Neuronal stem cell (in vitro differentiated cells): ENCODE measurements at regions not wholly inside any gene's neighbourhood (a gene's known extent, or its start where the extent isn't known, plus 50 kb on each side); places are given as distances from the start of the nearest gene placed in this dataset.

ENCODE experiments used
- DNase-seq: peaks from one replicate; pipeline ENCODE4 v3.0.0-alpha.2; 2013; ENCODE audit warnings: low spot score
- H2AFZ ChIP-seq: one replicate; pipeline ENCODE4 v1.6.1; 2013; ENCODE audit warnings: mild to moderate bottlenecking, low read length, inconsistent platforms
- H2AK5ac ChIP-seq: 2 replicates; pipeline ENCODE4 v1.6.1; 2013; ENCODE audit warnings: low read depth, mild to moderate bottlenecking, inconsistent platforms, low read length, moderate library complexity, mixed read lengths
- H2BK120ac ChIP-seq: 2 replicates; pipeline ENCODE4 v1.6.1; 2013; ENCODE audit warnings: low read depth, mild to moderate bottlenecking, inconsistent platforms, low read length, moderate library complexity, mixed read lengths
- H2BK12ac ChIP-seq: one replicate; pipeline ENCODE4 v1.6.1; 2013; ENCODE audit warnings: low read length, inconsistent platforms
- H2BK15ac ChIP-seq: 2 replicates; pipeline ENCODE4 v1.6.1; 2013; ENCODE audit warnings: mild to moderate bottlenecking, low read length, inconsistent platforms, mixed read lengths
- H2BK5ac ChIP-seq: one replicate; pipeline ENCODE4 v1.6.1; 2013; ENCODE audit warnings: inconsistent platforms, mild to moderate bottlenecking, low read length, moderate library complexity
- H3K14ac ChIP-seq: one replicate; pipeline ENCODE4 v1.6.1; 2013; ENCODE audit warnings: low read length, inconsistent platforms
- H3K18ac ChIP-seq: 2 replicates; pipeline ENCODE4 v1.6.1; 2013; ENCODE audit warnings: low read length, inconsistent platforms
- H3K23ac ChIP-seq: 2 replicates; pipeline ENCODE4 v1.6.1; 2013; ENCODE audit warnings: low read depth, mild to moderate bottlenecking, mixed read lengths, low read length, inconsistent platforms; ENCODE audit not compliant: poor library complexity
- H3K27ac ChIP-seq: replicated peaks from 3 replicates; pipeline ENCODE4 v1.5.1; 2013; ENCODE audit warnings: low read length, inconsistent platforms
- H3K27me3 ChIP-seq, 3 experiments: 2 replicates each; pipeline ENCODE4 v1.6.1; 2013; ENCODE audit warnings: low read length in 3 of 3, mild to moderate bottlenecking in 2 of 3, inconsistent platforms in 1 of 3, low read depth in 1 of 3, mixed read lengths in 1 of 3, moderate library complexity in 1 of 3; ENCODE audit not compliant: control insufficient read depth in 3 of 3, insufficient read depth in 3 of 3
- H3K36me3 ChIP-seq, 2 donors: replicated peaks in 1 of 2; 2 replicates each; pipeline ENCODE4 v1.6.1; 2013; ENCODE audit warnings: low read length in 2 of 2; ENCODE audit not compliant: control insufficient read depth in 2 of 2, insufficient read depth in 2 of 2
- H3K4ac ChIP-seq: 2 replicates; pipeline ENCODE4 v1.6.1; 2013; ENCODE audit warnings: inconsistent platforms, mild to moderate bottlenecking, low read length, moderate library complexity
- H3K4me1 ChIP-seq, 2 donors: 1 replicate in 1 of 2; 2 replicates in 1 of 2; pipeline ENCODE4 v1.6.1; 2013; ENCODE audit warnings: low read length in 2 of 2, low read depth in 1 of 2; ENCODE audit not compliant: control insufficient read depth in 2 of 2, insufficient read depth in 1 of 2
- H3K4me2 ChIP-seq: one replicate; pipeline ENCODE4 v1.6.1; 2013; ENCODE audit warnings: mild to moderate bottlenecking, low read length, inconsistent platforms; ENCODE audit not compliant: insufficient read depth, poor library complexity, severe bottlenecking
- H3K4me3 ChIP-seq, 2 donors: 2 replicates each; pipeline ENCODE4 v1.5.1; 2013; ENCODE audit warnings: low read length in 2 of 2, mild to moderate bottlenecking in 2 of 2, inconsistent platforms in 1 of 2, moderate library complexity in 1 of 2
- H3K79me1 ChIP-seq: one replicate; pipeline ENCODE4 v1.6.1; 2013; ENCODE audit warnings: low read depth, mild to moderate bottlenecking, inconsistent platforms, low read length, moderate library complexity
- H3K9ac ChIP-seq: one replicate; pipeline ENCODE4 v1.6.1; 2013; ENCODE audit warnings: mild to moderate bottlenecking, low read depth, low read length, inconsistent platforms; ENCODE audit not compliant: poor library complexity
- H3K9me3 ChIP-seq, 2 donors: replicated peaks in 1 of 2; 2 replicates each; pipeline versions ENCODE3 to v1.6.1; 2013; ENCODE audit warnings: low read length in 2 of 2, mild to moderate bottlenecking in 2 of 2, inconsistent platforms in 1 of 2, low read depth in 1 of 2, mixed read lengths in 1 of 2, moderate library complexity in 1 of 2; ENCODE audit not compliant: control insufficient read depth in 2 of 2, insufficient read depth in 1 of 2
- H4K8ac ChIP-seq: one replicate; pipeline ENCODE4 v1.6.1; 2013; ENCODE audit warnings: low read depth, mild to moderate bottlenecking, inconsistent platforms, low read length, moderate library complexity
- H4K91ac ChIP-seq: one replicate; pipeline ENCODE4 v1.6.1; 2013; ENCODE audit warnings: low read length, low read depth, mild to moderate bottlenecking, inconsistent platforms; ENCODE audit not compliant: poor library complexity
- WGBS, 2 donors: extraction: QIAGEN DNeasy Blood & Tissue Kit; methylation state at CpG; one replicate each; pipeline ENCODE4 v1.1.7; 2013; ENCODE audit warnings: missing lambda C conversion rate in 2 of 2, mixed read lengths in 1 of 2; ENCODE audit not compliant: insufficient read length in 2 of 2, insufficient replicate concordance in 1 of 2; ENCODE audit errors: extremely low coverage in 2 of 2; 5-methylcytosine and 5-hydroxymethylcytosine counted together

DNA sequence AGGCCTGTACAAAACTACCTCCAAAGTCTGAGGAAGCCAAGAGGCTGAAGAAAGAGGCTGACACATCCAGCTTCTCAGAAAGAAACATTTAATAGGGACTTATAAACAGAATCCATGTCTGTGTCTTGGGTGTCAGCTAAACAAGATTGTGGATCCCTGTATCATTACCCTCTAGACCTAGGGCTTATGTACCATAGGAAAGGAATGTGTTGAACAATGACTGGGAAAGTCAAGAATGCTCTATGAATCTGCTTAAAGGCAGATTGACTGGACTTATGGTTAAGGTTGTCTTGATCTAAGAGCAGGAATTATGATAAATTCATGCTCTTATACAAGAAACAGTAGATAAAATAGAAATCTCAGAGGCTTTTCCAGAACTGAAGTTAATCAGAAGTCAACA, 335.7 kb upstream of the RPS23 start:
- Histone ChIP-seq H3K14ac (no peak overlapping the region), H3K27me3 (no peaks in the 10 kb centered on the region), H3K27ac (no peak overlapping the region), H2AK5ac (no peak overlapping the region), H3K79me1 (no peaks in the 10 kb centered on the region), H2AFZ (no peak overlapping the region), H2BK120ac (no peak overlapping the region), H3K23ac (no peak overlapping the region), H3K4me2 (no peak overlapping the region), H3K4ac (no peak overlapping the region), H2BK15ac (no peak overlapping the region), H3K4me1 (no peaks in the 10 kb centered on the region), H3K9ac (no peak overlapping the region), H2BK12ac (no peak overlapping the region), H4K8ac (no peak overlapping the region), H2BK5ac (no peak overlapping the region), H3K9me3 (no peaks in the 10 kb centered on the region), H3K36me3 (no peaks in the 10 kb centered on the region), H4K91ac (no peak overlapping the region), H3K18ac (no peak overlapping the region), H3K4me3 (no peak overlapping the region)
- no peak for DNase-seq

DNA sequence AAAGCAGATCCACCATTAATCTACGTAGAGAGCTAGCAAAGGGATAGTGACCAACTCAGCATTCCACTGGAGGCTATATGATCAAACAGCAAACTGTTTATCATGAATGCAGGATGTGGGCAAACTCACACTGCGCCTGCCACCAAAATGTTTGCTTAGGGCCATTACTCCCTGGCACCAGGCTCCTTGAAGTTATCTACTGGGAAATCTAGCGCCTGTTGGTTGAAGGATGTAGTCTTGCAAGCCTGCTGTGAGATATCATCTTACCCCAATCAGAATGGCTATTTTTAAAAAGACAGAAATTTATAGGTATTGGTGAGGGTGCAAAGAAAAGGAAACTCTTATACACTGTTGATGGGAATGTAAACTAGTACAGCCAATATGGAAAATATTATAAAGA, 332.5 kb upstream of the RPS23 start:
- no peak overlapping the region for H4K91ac ChIP-seq
- WGBS, 2 donors, result no CpG with 5 or more reads among the region's 3 CpGs

DNA sequence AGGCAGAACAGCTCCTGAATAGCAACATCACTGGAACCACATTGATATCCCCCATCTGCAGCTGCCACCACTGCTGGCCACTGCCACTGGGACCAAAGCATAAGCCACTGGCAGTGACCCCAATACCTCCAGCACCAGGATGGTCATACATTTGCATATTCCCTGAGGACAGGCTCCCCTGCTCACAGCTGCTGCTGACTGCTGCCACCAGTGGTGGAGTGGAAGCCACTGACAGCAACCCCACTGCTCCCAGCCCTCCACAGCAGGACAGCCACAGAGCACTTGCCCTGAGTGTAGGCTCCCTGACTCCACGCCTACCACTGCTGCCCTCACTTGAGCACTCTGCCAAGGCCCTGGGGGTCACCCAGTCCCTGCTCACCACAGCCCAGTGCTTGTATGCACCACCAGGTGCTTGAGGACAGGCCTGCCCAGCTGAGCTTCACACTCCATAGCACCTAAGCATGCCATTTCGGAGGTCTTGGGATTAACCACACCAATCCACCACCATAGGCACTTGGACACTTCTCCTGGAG, 327.4 kb upstream of the RPS23 start:
- no CpG with 5 or more reads among the region's 2 CpGs for WGBS, 2 donors

More for the DNA sequence above, 332.5 kb upstream of the RPS23 start:
- Histone ChIP-seq H3K4me2 (no peak overlapping the region), H3K23ac (no peak overlapping the region), H2AK5ac (no peak overlapping the region), H3K14ac (no peak overlapping the region), H3K4me1 (no peaks in the 10 kb centered on the region), H3K4ac (no peak overlapping the region), H4K8ac (no peak overlapping the region), H3K27me3 (no peaks in the 10 kb centered on the region), H2BK12ac (no peak overlapping the region), H2BK120ac (no peak overlapping the region), H2AFZ (no peak overlapping the region), H3K18ac (no peak overlapping the region), H2BK5ac (no peak overlapping the region), H3K79me1 (no peaks in the 10 kb centered on the region), H2BK15ac (no peak overlapping the region), H3K36me3 (no peaks in the 10 kb centered on the region), H3K4me3 (no peak overlapping the region), H3K9me3 (no peaks in the 10 kb centered on the region), H3K9ac (no peak overlapping the region), H3K27ac (no peak overlapping the region)
- DNase-seq, result no peak

DNA sequence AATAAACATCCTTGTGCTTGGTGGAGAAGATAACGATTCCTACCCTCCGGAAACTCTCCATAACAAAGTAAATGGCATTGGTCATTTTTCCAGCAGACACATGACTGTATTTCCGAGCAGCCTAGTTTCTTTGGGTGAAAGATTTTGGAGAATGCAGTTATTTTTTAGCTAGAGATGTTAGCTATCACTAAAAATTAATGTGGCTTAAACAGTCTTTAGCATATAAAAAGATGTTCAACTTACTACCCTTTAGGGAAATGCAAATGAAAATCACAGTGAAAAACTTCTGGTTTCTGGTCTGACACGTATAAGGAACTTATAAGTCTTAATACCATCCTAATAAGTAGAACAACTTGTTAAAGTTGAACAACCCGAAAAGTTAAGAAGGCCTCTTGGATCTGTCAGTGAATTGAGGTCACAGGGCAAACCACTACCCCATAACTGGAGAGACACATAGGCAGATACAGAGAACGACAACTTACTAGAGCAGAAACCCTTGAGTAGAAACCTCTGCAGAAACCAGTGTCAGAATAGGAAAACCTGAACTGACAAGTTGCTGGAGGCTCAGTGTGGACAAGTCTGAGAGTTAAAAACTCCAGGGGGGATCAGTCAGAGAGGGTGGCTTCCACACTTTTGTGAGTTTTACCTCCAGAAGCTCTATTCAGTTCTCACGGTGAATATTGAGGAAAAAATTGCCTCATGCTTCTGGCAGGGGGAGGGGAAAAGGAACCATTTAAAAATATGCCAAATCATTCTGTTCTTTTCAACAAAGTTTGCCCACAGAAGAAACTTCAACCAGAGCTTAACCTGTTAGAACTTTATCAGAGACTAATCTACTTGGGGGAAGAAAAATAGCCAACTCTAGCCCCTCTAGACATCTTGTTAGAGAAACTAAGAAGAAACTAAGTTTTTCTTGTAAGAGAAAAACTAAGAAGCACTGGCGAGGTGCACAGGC, 325.2 kb upstream of the RPS23 start:
- Histone ChIP-seq H3K4me1 (no peaks in the 10 kb centered on the region), H2AFZ (peak overlapping the region; percentile 44), H3K23ac (no peak overlapping the region), H3K4me3 (no peak overlapping the region), H2AK5ac (no peak overlapping the region), H3K14ac (no peak overlapping the region), H3K9ac (no peak overlapping the region), H2BK120ac (no peak overlapping the region), H3K18ac (no peak overlapping the region), H4K8ac (no peak overlapping the region), H3K9me3 (peaks cover 0 to 2% of the 10 kb centered on the region in 2 donors), H3K36me3 (no peaks in the 10 kb centered on the region), H3K4ac (no peak overlapping the region), H3K27ac (no peak overlapping the region), H3K79me1 (peaks cover 2% of the 10 kb centered on the region), H2BK15ac (no peak overlapping the region), H3K27me3 (no peaks in the 10 kb centered on the region), H3K4me2 (no peak overlapping the region), H2BK5ac (no peak overlapping the region), H2BK12ac (no peak overlapping the region), H4K91ac (no peak overlapping the region)
- no CpG with 5 or more reads among the region's 8 CpGs for WGBS, 2 donors
- no peak for DNase-seq

More for the DNA sequence above, 327.4 kb upstream of the RPS23 start:
- H3K9ac ChIP-seq, result peak overlapping the region; percentile 60
- H3K4me2 ChIP-seq, result no peak overlapping the region
- peak overlapping the region; percentile 75 for H2BK15ac ChIP-seq
- H4K91ac ChIP-seq, result no peak overlapping the region
- peak overlapping the region; percentile 93 for H3K23ac ChIP-seq
- H2BK12ac ChIP-seq, result peak overlapping the region; percentile 73
- no peaks in the 10 kb centered on the region for H3K27me3 ChIP-seq
- H3K18ac ChIP-seq, result peak overlapping the region; percentile 70
- no peaks in the 10 kb centered on the region for H3K36me3 ChIP-seq
- DNase-seq, result no peak
- no peak overlapping the region for H3K4ac ChIP-seq
- peaks cover 0 to 2% of the 10 kb centered on the region in 2 donors for H3K9me3 ChIP-seq
- H3K79me1 ChIP-seq, result peaks cover 2% of the 10 kb centered on the region
- H2AFZ ChIP-seq, result no peak overlapping the region
- H4K8ac ChIP-seq, result no peak overlapping the region
- H3K27ac ChIP-seq, result no peak overlapping the region
- H2AK5ac ChIP-seq, result peak overlapping the region; percentile 68
- H3K4me3 ChIP-seq, result no peak overlapping the region
- no peaks in the 10 kb centered on the region for H3K4me1 ChIP-seq
- peak overlapping the region; percentile 33 for H2BK5ac ChIP-seq
- H3K14ac ChIP-seq, result no peak overlapping the region
- H2BK120ac ChIP-seq, result no peak overlapping the region
